ENCODE measurements at regions not wholly inside any gene's neighbourhood (a gene's known extent, or its start where the extent isn't known, plus 50 kb on each side); places are given as distances from the start of the nearest gene placed in this dataset.

DNA sequence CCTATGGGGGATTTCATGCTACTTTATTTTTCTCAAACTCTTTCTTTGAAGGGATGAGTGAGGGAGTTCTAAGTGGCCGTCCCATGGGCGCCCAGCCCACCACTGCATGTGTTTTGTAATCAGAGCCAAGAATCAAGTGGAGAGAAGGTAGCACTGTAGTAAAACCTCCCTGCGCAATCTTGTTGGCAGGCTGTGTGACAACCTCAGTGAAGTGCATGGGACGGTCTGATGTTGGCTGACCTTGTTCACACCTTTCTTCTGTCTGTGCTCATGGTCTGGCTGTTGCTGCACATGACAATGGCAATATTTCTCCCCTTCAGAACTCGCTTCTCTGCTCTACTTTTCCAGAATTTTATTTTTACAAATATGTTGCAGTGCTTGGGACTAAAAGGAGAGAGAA is 71.2 kb upstream of the SHISA3 start:
- Histone ChIP-seq H3K9ac (ENCODE audit: low read depth, low read length) (no peak overlapping the region), H3K18ac (ENCODE audit: low read depth, low read length) (no peak overlapping the region), H2AFZ (replicated peaks; ENCODE audit: low read length, poor library complexity) (no peak overlapping the region), H4K20me1 (ENCODE audit: insufficient read depth, low read length) (no peaks in the 10 kb centered on the region), H3K9me3 (ENCODE audit: control insufficient read depth, insufficient read depth, low read length) (no peaks in the 10 kb centered on the region), H3K27ac (ENCODE audit: insufficient read depth, low read length) (no peak overlapping the region), H4K5ac (ENCODE audit: low read depth, low read length) (peak overlapping the region; percentile 48; the same call in 1 of the 2 replicates), H2AK9ac (replicated peaks; ENCODE audit: low read depth, low read length, poor library complexity) (no peak overlapping the region), H3K4me3 (ENCODE audit: insufficient read depth, low read depth, low read length) (no peak overlapping the region), H3K56ac (ENCODE audit: extremely low read depth, insufficient read depth, low read length) (no peak overlapping the region), H2BK120ac (ENCODE audit: low read depth, low read length) (no peak overlapping the region), H3K4me2 (ENCODE audit: low read depth, low read length) (no peak overlapping the region), H2BK15ac (ENCODE audit: low read depth, low read length) (no peak overlapping the region), H3K4me1 (ENCODE audit: control insufficient read depth, insufficient read depth, low read length) (no peaks in the 10 kb centered on the region), H3K36me3 (ENCODE audit: control insufficient read depth, insufficient read depth, low read length) (no peaks in the 10 kb centered on the region), H3K14ac (replicated peaks; ENCODE audit: low read depth, low read length) (no peak overlapping the region), H3K79me1 (ENCODE audit: low read depth in 1 of 2, low read length in 2 of 2) (no peaks in the 10 kb centered on the region), H3K9me1 (ENCODE audit: insufficient read depth, low read length) (no peaks in the 10 kb centered on the region), H4K91ac (ENCODE audit: insufficient read depth, low read depth, low read length) (no peak overlapping the region), H2BK20ac (ENCODE audit: low read depth, low read length) (no peak overlapping the region), H3K27me3 (ENCODE audit: control insufficient read depth, insufficient read depth, low read length) (no peaks in the 10 kb centered on the region; the same call in 1 of the 2 replicates), H3K23ac (ENCODE audit: low read depth, low read length) (no peak overlapping the region), H2AK5ac (ENCODE audit: low read depth, low read length) (no peak overlapping the region), H2BK5ac (ENCODE audit: low read depth, low read length, poor library complexity, severe bottlenecking) (no peak overlapping the region), H3K4ac (ENCODE audit: low read depth, low read length) (no peak overlapping the region), H4K8ac (ENCODE audit: low read depth in 2 of 2, low read length in 2 of 2) (no peak overlapping the region)
- dilution Hi-C loops (cut with HindIII; ENCODE audit: low sequenced_read_pairs, unreplicated experiment) (no loop called here), in situ Hi-C loops (cut with MboI; ENCODE audit: low sequenced_read_pairs) (no loop called here), intact Hi-C loops (cut with micrococcal nuclease) (no loop called here)
- ChIA-PET POLR2A (ENCODE audit: unreplicated experiment) (no interaction called here), CTCF (no interaction called here)
- DNase-seq (no peak), ATAC-seq (ENCODE audit: low read depth) (no peak)
- no TSS peak for BruUV-seq (replicated peaks)
- TF ChIP-seq MAFK (IDR thresholded peaks at IDR 0.05; ENCODE audit: low read depth, low read length), result no peak
- WGBS, 2 experiments (ENCODE audit: extremely low coverage in 2 of 2, insufficient read length in 1 of 2), result 50% methylated on average over 1 of the region's 5 CpGs; no CpG with 5 or more reads in 1 of the 2 experiments

All from IMR-90 (cell line).